IMR-90 (cell line): ENCODE measurements at regions not wholly inside any gene's neighbourhood (a gene's known extent, or its start where the extent isn't known, plus 50 kb on each side); places are given as distances from the start of the nearest gene placed in this dataset.

ENCODE experiments used
- ATAC-seq: fragments of 200-7000 bp; cut with Tn5 transposase; 2 replicates; pipeline ENCODE4 v1.9.1; 2020; ENCODE audit warnings: low read depth, mild to moderate bottlenecking, moderate library complexity
- BruUV-seq: library from RNA; stranded (reverse); fragments of 400-500 nt; replicated peaks from 2 replicates; lab custom pipeline; 2021; lab: Mats Ljungman, UMichigan
- CTCF ChIA-PET: fragments of 300-600 bp; formaldehyde crosslinking; extraction: SDS; loops from one replicate; lab custom pipeline; 2021; ENCODE audit warnings: antibody characterized with exemption; lab: Yijun Ruan, JAX
- POLR2A ChIA-PET: fragments of 300-600 bp; sonication (Branson Sonifier 250); formaldehyde crosslinking; loops from one replicate; lab custom pipeline; 2022; ENCODE audit warnings: antibody characterized with exemption; ENCODE audit not compliant: unreplicated experiment; lab: Charles Lee
- DNase-seq: peaks from one replicate; pipeline ENCODE4 v3.0.0; 2013
- H2AFZ ChIP-seq: replicated peaks from 2 replicates; pipeline ENCODE3; 2013; ENCODE audit warnings: low read length, mild to moderate bottlenecking; ENCODE audit not compliant: poor library complexity
- H2AK5ac ChIP-seq: 2 replicates; pipeline ENCODE4 v1.6.1; 2013; ENCODE audit warnings: low read depth, low read length, inconsistent platforms
- H2AK9ac ChIP-seq: replicated peaks from 2 replicates; pipeline ENCODE3; 2013; ENCODE audit warnings: mild to moderate bottlenecking, low read depth, low read length, moderate library complexity; ENCODE audit not compliant: poor library complexity
- H2BK120ac ChIP-seq: 2 replicates; pipeline ENCODE4 v1.6.1; 2013; ENCODE audit warnings: low read depth, low read length, inconsistent platforms
- H2BK15ac ChIP-seq: 3 replicates; pipeline ENCODE4 v1.6.1; 2013; ENCODE audit warnings: low read depth, low read length, inconsistent platforms
- H2BK20ac ChIP-seq: 2 replicates; pipeline ENCODE4 v1.6.1; 2013; ENCODE audit warnings: low read depth, mild to moderate bottlenecking, inconsistent platforms, low read length, moderate library complexity
- H2BK5ac ChIP-seq: 2 replicates; pipeline ENCODE4 v1.6.1; 2013; ENCODE audit warnings: mild to moderate bottlenecking, low read depth, low read length, inconsistent platforms; ENCODE audit not compliant: poor library complexity, severe bottlenecking
- H3K14ac ChIP-seq: replicated peaks from 2 replicates; pipeline ENCODE4 v1.6.1; 2013; ENCODE audit warnings: low read depth, low read length, inconsistent platforms
- H3K18ac ChIP-seq: 2 replicates; pipeline ENCODE4 v1.6.1; 2013; ENCODE audit warnings: low read depth, low read length, control low read depth
- H3K23ac ChIP-seq: 2 replicates; pipeline ENCODE4 v1.6.1; 2013; ENCODE audit warnings: low read depth, low read length, inconsistent platforms
- H3K27ac ChIP-seq: 2 replicates; pipeline ENCODE4 v1.5.1; 2013; ENCODE audit warnings: mild to moderate bottlenecking, control low read depth, low read length; ENCODE audit not compliant: insufficient read depth
- H3K27me3 ChIP-seq: 2 replicates; pipeline ENCODE4 v1.6.1; 2013; ENCODE audit warnings: low read length; ENCODE audit not compliant: control insufficient read depth, insufficient read depth
- H3K36me3 ChIP-seq: 2 replicates; pipeline ENCODE4 v1.6.1; 2013; ENCODE audit warnings: low read length, mixed read lengths; ENCODE audit not compliant: control insufficient read depth, insufficient read depth
- H3K4ac ChIP-seq: 2 replicates; pipeline ENCODE4 v1.6.1; 2013; ENCODE audit warnings: low read depth, low read length, inconsistent platforms
- H3K4me1 ChIP-seq: 2 replicates; pipeline ENCODE4 v1.6.1; 2013; ENCODE audit warnings: low read length, mixed read lengths; ENCODE audit not compliant: control insufficient read depth, insufficient read depth
- H3K4me2 ChIP-seq: 2 replicates; pipeline ENCODE4 v1.6.1; 2013; ENCODE audit warnings: low read depth, mild to moderate bottlenecking, control low read depth, low read length, moderate library complexity
- H3K4me3 ChIP-seq: 2 replicates; pipeline ENCODE4 v1.5.1; 2013; ENCODE audit warnings: low read depth, mild to moderate bottlenecking, control low read depth, low read length, moderate library complexity; ENCODE audit not compliant: insufficient read depth
- H3K56ac ChIP-seq: 2 replicates; pipeline ENCODE4 v1.6.1; 2013; ENCODE audit warnings: low read length, inconsistent platforms; ENCODE audit not compliant: insufficient read depth; ENCODE audit errors: extremely low read depth
- H3K79me1 ChIP-seq, 2 experiments: 2 replicates each; pipeline ENCODE4 v1.6.1; 2013; ENCODE audit warnings: low read length in 2 of 2, inconsistent platforms in 1 of 2, low read depth in 1 of 2
- H3K9ac ChIP-seq: 2 replicates; pipeline ENCODE4 v1.6.1; 2013; ENCODE audit warnings: low read depth, low read length, control low read depth
- H3K9me1 ChIP-seq: 2 replicates; pipeline ENCODE4 v1.6.1; 2013; ENCODE audit warnings: low read length, inconsistent platforms; ENCODE audit not compliant: insufficient read depth
- H3K9me3 ChIP-seq: 2 replicates; pipeline ENCODE4 v1.6.1; 2013; ENCODE audit warnings: low read length; ENCODE audit not compliant: control insufficient read depth, insufficient read depth
- H4K20me1 ChIP-seq: 2 replicates; pipeline ENCODE4 v1.6.1; 2013; ENCODE audit warnings: low read length, inconsistent platforms; ENCODE audit not compliant: insufficient read depth
- H4K5ac ChIP-seq: 2 replicates; pipeline ENCODE4 v1.6.1; 2013; ENCODE audit warnings: mild to moderate bottlenecking, low read depth, low read length, control low read depth
- H4K8ac ChIP-seq, 2 experiments: 2 replicates each; pipeline ENCODE4 v1.6.1; 2013; ENCODE audit warnings: low read depth in 2 of 2, low read length in 2 of 2, control low read depth in 1 of 2, inconsistent platforms in 1 of 2
- H4K91ac ChIP-seq: 2 replicates; pipeline ENCODE4 v1.6.1; 2013; ENCODE audit warnings: low read depth, low read length, inconsistent platforms; ENCODE audit not compliant: insufficient read depth
- CEBPB ChIP-seq: IDR thresholded peaks from 2 replicates; pipeline ENCODE4 v1.6.1; 2012; ENCODE audit warnings: low read depth, low read length, improper control_type of control experiment
- CHD1 ChIP-seq: IDR thresholded peaks from 2 replicates; pipeline ENCODE4 v1.6.1; 2012; ENCODE audit warnings: low read depth, low read length, improper control_type of control experiment
- MXI1 ChIP-seq: IDR thresholded peaks from 2 replicates; pipeline ENCODE4 v1.6.1; 2012; ENCODE audit warnings: low read depth, mild to moderate bottlenecking, low read length, moderate library complexity, borderline replicate concordance
- POLR2A ChIP-seq: IDR thresholded peaks from 2 replicates; pipeline ENCODE4 v1.6.1; 2012; ENCODE audit warnings: mild to moderate bottlenecking, low read depth, low read length
- RAD21 ChIP-seq: IDR thresholded peaks from 2 replicates; pipeline ENCODE4 v1.6.1; 2012; ENCODE audit warnings: low read length, improper control_type of control experiment
- RCOR1 ChIP-seq: IDR thresholded peaks from 2 replicates; pipeline ENCODE4 v1.6.1; 2012; ENCODE audit warnings: mild to moderate bottlenecking, low read length, improper control_type of control experiment; ENCODE audit not compliant: insufficient replicate concordance
- RFX5 ChIP-seq: IDR thresholded peaks from 2 replicates; pipeline ENCODE4 v1.8.0; 2012; ENCODE audit warnings: low read depth, mild to moderate bottlenecking, low read length, moderate library complexity
- SMC3 ChIP-seq: fragments of 150-350 bp; IDR thresholded peaks from 2 replicates; pipeline ENCODE4 v1.6.1; 2016; ENCODE audit warnings: low read depth, mild to moderate bottlenecking, antibody characterized with exemption, low read length, moderate library complexity
- WGBS, 2 experiments: methylation state at CpG; one replicate each; pipeline versions ENCODE4 v1.1.5 to v1.1.7; 2013; ENCODE audit warnings: missing lambda C conversion rate in 2 of 2; ENCODE audit not compliant: insufficient read length in 1 of 2; ENCODE audit errors: extremely low coverage in 2 of 2; 5-methylcytosine and 5-hydroxymethylcytosine counted together
- dilution Hi-C: fragments of 300-500 bp; cut with HindIII; formaldehyde crosslinking; loops from one replicate; pipeline ENCODE4 v1.14.3; 2018; ENCODE audit warnings: low sequenced_read_pairs; ENCODE audit not compliant: unreplicated experiment
- in situ Hi-C: fragments of 300-500 bp; cut with MboI; formaldehyde crosslinking; loops from 3 replicates; pipeline ENCODE4 v1.14.3; 2019; ENCODE audit warnings: low sequenced_read_pairs, inconsistent platforms, mixed read lengths
- intact Hi-C: fragments of 100-400 bp; cut with micrococcal nuclease; formaldehyde crosslinking; loops from 2 replicates; pipeline ENCODE4 v1.10.0; 2022
- TF ChIP-seq, protein P1 (sequence below): fragments of 150-350 bp; IDR thresholded peaks from 2 replicates; pipeline ENCODE4 v1.6.1; 2016; ENCODE audit warnings: low read depth, mild to moderate bottlenecking, low read length, moderate library complexity, borderline replicate concordance
- TF ChIP-seq, protein P2 (sequence below): fragments of 150-350 bp; IDR thresholded peaks from 2 replicates; pipeline ENCODE4 v1.6.1; 2017; ENCODE audit warnings: mild to moderate bottlenecking, antibody characterized with exemption, low read length, low read depth

DNA sequence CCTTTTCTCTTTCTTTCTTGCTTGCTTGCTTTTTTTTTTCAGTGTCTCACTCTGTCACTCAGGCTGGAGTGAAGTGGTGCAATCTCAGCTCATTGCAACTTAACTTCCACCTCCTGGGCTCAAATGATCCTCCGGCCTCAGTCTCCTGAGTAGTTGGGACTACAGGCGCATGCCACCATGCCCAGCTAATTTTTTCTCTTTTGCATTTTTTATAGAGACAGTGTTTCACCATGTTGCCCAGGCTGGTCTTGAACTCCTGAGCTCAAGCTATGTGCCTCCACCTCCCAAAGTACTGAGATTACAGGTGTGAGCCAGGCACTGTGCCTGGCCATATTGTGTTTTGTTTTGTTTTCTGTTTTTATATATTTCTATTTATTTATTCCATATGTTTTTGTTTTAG is 461.0 kb downstream of the ADAMTS20 start:
- Histone ChIP-seq H3K18ac (no peak overlapping the region), H3K27me3 (no peaks in the 10 kb centered on the region), H2BK15ac (no peak overlapping the region), H3K9ac (no peak overlapping the region), H3K4ac (no peak overlapping the region), H2BK120ac (no peak overlapping the region), H3K27ac (no peak overlapping the region), H2AFZ (no peak overlapping the region), H3K56ac (no peak overlapping the region), H2AK5ac (no peak overlapping the region), H2BK5ac (no peak overlapping the region), H3K14ac (no peak overlapping the region), H4K5ac (no peak overlapping the region), H3K23ac (no peak overlapping the region), H2BK20ac (no peak overlapping the region), H4K8ac (no peak overlapping the region), H3K4me3 (no peak overlapping the region), H2AK9ac (no peak overlapping the region), H3K4me1 (peaks cover 2% of the 10 kb centered on the region; the same call in 1 of the 2 replicates), H4K91ac (no peak overlapping the region), H3K36me3 (no peaks in the 10 kb centered on the region), H3K9me3 (no peaks in the 10 kb centered on the region), H3K4me2 (no peak overlapping the region), H3K79me1 (no peaks in the 10 kb centered on the region), H4K20me1 (no peaks in the 10 kb centered on the region), H3K9me1 (no peaks in the 10 kb centered on the region)
- TF ChIP-seq RCOR1 (no peak), MXI1 (no peak), CHD1 (no peak), CEBPB (no peak), POLR2A (no peak), RAD21 (no peak), SMC3 (no peak), RFX5 (no peak)
- TF ChIP-seq, protein P1, sequence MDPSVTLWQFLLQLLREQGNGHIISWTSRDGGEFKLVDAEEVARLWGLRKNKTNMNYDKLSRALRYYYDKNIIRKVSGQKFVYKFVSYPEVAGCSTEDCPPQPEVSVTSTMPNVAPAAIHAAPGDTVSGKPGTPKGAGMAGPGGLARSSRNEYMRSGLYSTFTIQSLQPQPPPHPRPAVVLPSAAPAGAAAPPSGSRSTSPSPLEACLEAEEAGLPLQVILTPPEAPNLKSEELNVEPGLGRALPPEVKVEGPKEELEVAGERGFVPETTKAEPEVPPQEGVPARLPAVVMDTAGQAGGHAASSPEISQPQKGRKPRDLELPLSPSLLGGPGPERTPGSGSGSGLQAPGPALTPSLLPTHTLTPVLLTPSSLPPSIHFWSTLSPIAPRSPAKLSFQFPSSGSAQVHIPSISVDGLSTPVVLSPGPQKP, result no peak
- TF ChIP-seq, protein P2, sequence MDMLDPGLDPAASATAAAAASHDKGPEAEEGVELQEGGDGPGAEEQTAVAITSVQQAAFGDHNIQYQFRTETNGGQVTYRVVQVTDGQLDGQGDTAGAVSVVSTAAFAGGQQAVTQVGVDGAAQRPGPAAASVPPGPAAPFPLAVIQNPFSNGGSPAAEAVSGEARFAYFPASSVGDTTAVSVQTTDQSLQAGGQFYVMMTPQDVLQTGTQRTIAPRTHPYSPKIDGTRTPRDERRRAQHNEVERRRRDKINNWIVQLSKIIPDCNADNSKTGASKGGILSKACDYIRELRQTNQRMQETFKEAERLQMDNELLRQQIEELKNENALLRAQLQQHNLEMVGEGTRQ, result no peak
- ChIA-PET POLR2A (no interaction called here), CTCF (interaction anchor here (0.6 kb wide), 1 partner anchor 231 kb away, joined by 4 read pairs; no protein-coding TSS in a partner anchor)
- no TSS peak for BruUV-seq
- in situ Hi-C loops, result no loop called here
- DNase-seq (no peak), ATAC-seq (no peak)
- 60% methylated on average over 1 of the region's 2 CpGs; no CpG with 5 or more reads in 1 of the 2 experiments for WGBS, 2 experiments
- intact Hi-C loops, result no loop called here
- dilution Hi-C loops, result no loop called here
